AG04450 (cell line): ENCODE measurements at regions not wholly inside any gene's neighbourhood (a gene's known extent, or its start where the extent isn't known, plus 50 kb on each side); places are given as distances from the start of the nearest gene placed in this dataset.

Experiments used
- CTCF ChIA-PET: fragments of 300-600, 350-600 bp; formaldehyde crosslinking; extraction: SDS; loops from one replicate; lab custom pipeline; 2022; ENCODE audit warnings: antibody characterized with exemption, inconsistent platforms; lab: Charles Lee
- POLR2A ChIA-PET: fragments of 350-600 bp; formaldehyde crosslinking; extraction: SDS; loops from one replicate; lab custom pipeline; 2021; ENCODE audit warnings: antibody characterized with exemption, inconsistent platforms; lab: Yijun Ruan, JAX
- DNase-seq: peaks from one replicate; pipeline ENCODE4 v3.0.0-alpha.2; 2011; ENCODE audit warnings: low read depth, low spot score
- H3K27ac ChIP-seq: one replicate; pipeline ENCODE4 v1.5.1; 2012; ENCODE audit warnings: low read depth, low read length, control low read depth
- H3K27me3 ChIP-seq: one replicate; pipeline ENCODE4 v1.6.0; 2012; ENCODE audit warnings: low read length; ENCODE audit not compliant: control insufficient read depth, insufficient read depth
- H3K4me3 ChIP-seq: 2 replicates; pipeline ENCODE4 v1.5.1; 2011; ENCODE audit warnings: mild to moderate bottlenecking, low read depth, low read length, control low read depth
- H3K9me3 ChIP-seq: 2 replicates; pipeline ENCODE4 v1.5.1; 2012; ENCODE audit warnings: low read length; ENCODE audit not compliant: control insufficient read depth, insufficient read depth
- CTCF ChIP-seq: IDR thresholded peaks from 2 replicates; pipeline ENCODE4 v1.5.1; 2011; ENCODE audit warnings: low read depth, low read length, control low read depth, inconsistent platforms

GRCh38 chr9:129455151-129455995 is 165.5 kb downstream of the C9orf50 start:
- DNase-seq, result no peak
- no peaks in the 10 kb centered on the region for H3K9me3 ChIP-seq
- ChIA-PET CTCF (interaction anchor here (0.6 kb wide), 2 partner anchors 130 to 311 kb away, joined by 3 read pairs; no protein-coding TSS in a partner anchor), POLR2A (interaction anchor here (1.1 to 1.4 kb wide), 2 partner anchors 18 to 277 kb away, joined by 3 to 8 read pairs; partner anchors contain the start of gene IER5L)
- H3K27ac ChIP-seq, result no peak overlapping the region
- no peak overlapping the region for H3K4me3 ChIP-seq
- H3K27me3 ChIP-seq, result no peaks in the 10 kb centered on the region
- no peak for TF ChIP-seq CTCF

- CTCF ChIA-PET, result interaction anchor here (0.6 kb wide), 1 partner anchor 311 kb away, joined by 3 read pairs; no protein-coding TSS in a partner anchor
- POLR2A ChIA-PET, result interaction anchor here (1.1 kb wide), 1 partner anchor 18 kb away, joined by 3 read pairs; no protein-coding TSS in a partner anchor
- H3K4me3 ChIP-seq, result no peak overlapping the region
Observed at GRCh38 chr9:129454467-129455067, 166.3 kb downstream of the C9orf50 start.

GRCh38 chr9:129453734-129454133 is 167.2 kb downstream of the C9orf50 start:
- H3K27me3 ChIP-seq, result no peaks in the 10 kb centered on the region
- no peaks in the 10 kb centered on the region for H3K9me3 ChIP-seq
- no peak for DNase-seq
- TF ChIP-seq CTCF, result no peak
- no peak overlapping the region for H3K4me3 ChIP-seq
- ChIA-PET POLR2A (no interaction called here), CTCF (no interaction called here)
- no peak overlapping the region for H3K27ac ChIP-seq

More at GRCh38 chr9:129454467-129455067, 166.3 kb downstream of the C9orf50 start:
- H3K9me3 ChIP-seq, result no peaks in the 10 kb centered on the region
- no peak for TF ChIP-seq CTCF
- no peak overlapping the region for H3K27ac ChIP-seq
- H3K27me3 ChIP-seq, result no peaks in the 10 kb centered on the region
- DNase-seq, result no peak

DNA sequence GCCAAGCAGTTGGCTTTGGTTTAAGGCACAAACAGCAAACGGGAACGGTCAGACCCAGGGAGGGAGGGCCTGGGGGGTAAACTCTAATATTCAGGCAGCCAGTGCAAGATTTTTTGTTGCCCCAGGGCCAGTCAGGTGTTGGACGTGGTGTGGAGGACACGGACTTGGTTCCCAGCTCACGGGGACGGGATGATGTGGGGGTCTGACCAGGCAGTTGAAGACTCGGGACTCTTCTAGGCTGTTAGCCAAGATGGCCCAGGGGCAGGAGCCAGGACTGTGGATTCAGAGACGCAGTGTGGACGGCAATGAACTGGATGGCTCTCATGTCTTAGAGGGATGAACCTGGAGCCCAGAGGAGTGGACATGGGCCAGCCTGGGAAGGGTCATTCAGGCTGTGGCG is 169.2 kb downstream of the C9orf50 start:
- ChIA-PET CTCF (no interaction called here), POLR2A (no interaction called here)
- DNase-seq, result no peak
- Histone ChIP-seq H3K9me3 (no peaks in the 10 kb centered on the region; the same call in 1 of the 2 replicates), H3K27ac (no peak overlapping the region), H3K4me3 (no peak overlapping the region), H3K27me3 (no peaks in the 10 kb centered on the region)
- TF ChIP-seq CTCF, result no peak
